GM12892 (cell line): ENCODE measurements at regions not wholly inside any gene's neighbourhood (a gene's known extent, or its start where the extent isn't known, plus 50 kb on each side); places are given as distances from the start of the nearest gene placed in this dataset.

Experiments used
- POLR2A ChIP-seq: IDR thresholded peaks from 2 replicates; pipeline ENCODE4 v1.6.1; 2011; ENCODE audit warnings: low read depth, low read length, control low read depth
- POLR2AphosphoS5 ChIP-seq: IDR thresholded peaks from 2 replicates; pipeline ENCODE4 v1.6.1; 2011; ENCODE audit warnings: low read depth, low read length, control low read depth

DNA sequence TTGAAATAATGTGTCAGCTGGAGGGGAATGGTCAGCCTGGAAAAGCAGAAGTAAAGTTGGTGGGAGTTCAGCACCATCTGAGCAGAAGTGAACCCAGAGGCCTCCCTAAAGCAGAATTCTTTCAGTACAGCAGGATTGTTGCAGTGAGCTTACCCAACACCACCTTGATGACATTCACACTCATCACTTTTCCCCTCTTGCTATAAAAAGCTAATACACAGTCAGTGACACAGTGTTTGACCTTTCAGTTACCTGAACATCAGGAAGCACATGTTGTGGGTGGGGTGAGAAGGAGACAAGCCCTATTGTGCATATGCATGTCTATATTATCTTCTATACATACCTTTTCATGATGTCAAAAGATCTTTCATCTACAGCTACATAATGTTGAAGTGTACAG is 624.7 kb upstream of the ZFP42 start:
- TF ChIP-seq POLR2A (no peak), POLR2AphosphoS5 (no peak)
